ENCODE measurements at regions not wholly inside any gene's neighbourhood (a gene's known extent, or its start where the extent isn't known, plus 50 kb on each side); places are given as distances from the start of the nearest gene placed in this dataset.

DNA sequence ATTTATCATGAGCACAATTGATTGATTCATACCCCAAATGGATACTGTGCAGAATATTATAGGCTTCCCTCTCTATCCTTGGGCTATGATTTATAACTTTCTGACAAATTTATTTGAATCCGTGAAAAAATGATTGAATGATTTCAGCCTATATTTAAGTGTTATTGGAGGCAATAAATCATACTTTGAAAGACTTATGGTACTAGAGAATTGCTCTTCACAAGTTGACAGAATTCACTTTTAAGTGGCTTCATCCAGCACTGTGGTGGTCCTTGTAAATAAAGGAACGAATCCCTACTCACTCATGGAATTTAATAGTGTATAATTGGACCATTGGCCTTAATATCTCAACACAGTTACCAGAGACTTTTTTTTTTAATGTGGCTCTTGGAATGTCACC, 174.8 kb upstream of the TLL1 start:
- no peak for TF ChIP-seq CTCF (conservative IDR thresholded peaks at IDR 0.05; ENCODE audit: low read depth, low read length)
- no peak for TF ChIP-seq EZH2 (IDR thresholded peaks at IDR 0.05; ENCODE audit: borderline replicate concordance, low read depth, low read length, poor library complexity, severe bottlenecking)

All from A673 (cell line).